ENCODE measurements at regions not wholly inside any gene's neighbourhood (a gene's known extent, or its start where the extent isn't known, plus 50 kb on each side); places are given as distances from the start of the nearest gene placed in this dataset.
A peak's percentile ranks its signal among the peaks of the same experiment; 100 is the strongest.
"Not testable (repeated sequence)": the region's sequence is repeated elsewhere in the genome, so short reads cannot be mapped to it uniquely, and the experiment has no call there.

- no peak for DNase-seq
Measured at GRCh38 chr4:136012220-136012619, 1520.1 kb downstream of the PCDH18 start.

- DNase-seq = no peak
Measured at GRCh38 chr4:136009258-136009832, 1522.9 kb downstream of the PCDH18 start.

DNA sequence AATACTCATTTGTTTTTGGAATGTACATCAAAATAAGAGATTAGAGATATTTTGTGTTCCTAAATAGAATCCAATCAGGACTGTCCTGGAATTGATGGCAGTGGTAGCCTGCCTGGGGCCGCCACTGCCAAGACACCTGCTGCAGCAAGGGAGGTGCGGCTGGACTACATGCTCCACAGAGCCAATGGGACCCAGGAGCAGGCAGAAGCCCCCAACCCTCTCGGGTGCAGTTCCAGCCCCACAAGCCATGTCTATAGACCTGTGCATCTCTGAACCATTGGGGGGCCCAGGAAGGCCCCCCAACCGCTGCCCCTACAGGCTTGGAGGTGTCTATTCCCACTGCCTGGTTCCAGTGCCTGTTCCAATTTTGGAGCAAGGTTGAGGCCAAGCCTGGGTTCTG lies 1524.3 kb downstream of the PCDH18 start:
- no peak for DNase-seq

DNA sequence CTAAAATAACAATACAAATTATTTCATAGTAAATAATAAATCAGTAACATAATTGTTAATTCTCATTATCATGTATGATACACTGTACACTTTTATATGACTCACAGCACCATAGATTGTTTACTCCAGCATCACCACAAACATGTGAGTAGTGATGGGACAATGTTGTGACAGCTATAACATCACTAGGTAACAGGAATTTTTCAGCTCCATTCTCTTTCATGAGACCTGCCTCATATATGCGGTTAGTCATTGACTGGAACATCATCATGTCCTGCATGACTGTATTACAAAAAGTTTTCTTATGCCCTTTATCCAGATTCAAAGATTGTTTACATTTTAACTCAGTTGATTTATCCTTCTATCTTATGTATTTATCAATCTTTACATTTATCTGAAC lies 1530.0 kb downstream of the PCDH18 start:
- DNase-seq = no peak

DNA sequence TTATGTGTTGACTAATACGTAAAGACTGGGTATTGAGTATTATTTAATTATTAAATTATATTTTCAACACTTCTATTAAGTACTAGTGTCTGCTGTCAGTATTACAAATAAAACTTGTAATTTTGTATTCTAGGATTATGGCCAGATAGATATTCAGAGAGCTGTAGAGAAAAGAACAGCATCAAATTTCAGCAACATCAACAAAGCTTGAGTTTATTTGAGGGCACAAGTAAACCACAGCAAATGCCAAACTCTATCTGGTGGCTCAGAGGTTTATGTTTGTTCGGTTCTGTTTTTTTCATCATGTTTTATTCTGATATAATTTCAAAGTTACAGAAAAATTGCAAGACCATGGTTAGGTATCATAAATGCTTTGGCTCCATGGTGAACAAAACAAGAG lies 1530.5 kb downstream of the PCDH18 start:
- no peak for DNase-seq

GRCh38 chr4:136000246-136000645 lies 1532.0 kb downstream of the PCDH18 start:
- no peak for DNase-seq

- no peak for DNase-seq
Measured at GRCh38 chr4:135994360-135994759, 1537.9 kb downstream of the PCDH18 start.

DNA sequence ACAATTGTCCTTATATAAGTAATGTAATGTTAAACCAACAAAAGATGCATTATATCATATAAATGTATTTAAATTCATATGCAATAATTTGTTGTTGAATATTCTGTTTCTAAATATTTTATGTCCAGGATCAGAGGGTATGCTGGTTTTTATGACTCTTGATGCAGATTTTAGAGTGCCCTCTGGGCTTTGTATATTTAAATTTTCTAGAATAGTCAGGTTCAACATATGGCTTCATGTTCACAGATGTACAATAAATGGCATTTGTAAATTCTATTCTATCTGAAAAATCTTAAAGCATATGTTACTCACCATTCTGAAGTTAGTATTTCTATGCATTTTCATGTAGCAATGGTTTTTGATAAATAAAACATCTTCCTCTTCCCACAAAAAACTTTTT lies 1555.4 kb downstream of the PCDH18 start:
- no peak for DNase-seq

DNA sequence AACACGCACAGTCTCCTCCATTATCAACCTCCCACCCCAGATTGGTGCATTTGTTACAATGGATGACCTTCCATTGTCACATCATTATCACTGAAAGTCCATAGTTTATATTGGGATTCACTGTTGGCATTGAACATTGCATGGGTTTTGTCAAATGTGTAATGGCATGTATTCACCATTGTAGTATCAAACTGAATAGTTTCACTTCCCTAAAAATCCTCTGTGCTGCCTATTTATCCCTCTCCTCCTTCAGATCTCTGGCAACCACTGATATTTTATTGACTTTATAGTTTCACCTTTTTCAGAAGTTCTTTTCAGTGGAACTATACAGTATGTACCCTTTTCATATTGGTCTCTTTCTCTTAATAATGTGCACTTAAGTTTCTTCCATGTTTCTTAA lies 1565.4 kb downstream of the PCDH18 start:
- DNase-seq = no peak

GRCh38 chr4:135963009-135963408 lies 1569.3 kb downstream of the PCDH18 start:
- no peak for DNase-seq

GRCh38 chr4:135949931-135950330 lies 1582.4 kb downstream of the PCDH18 start:
- no peak for DNase-seq

DNA sequence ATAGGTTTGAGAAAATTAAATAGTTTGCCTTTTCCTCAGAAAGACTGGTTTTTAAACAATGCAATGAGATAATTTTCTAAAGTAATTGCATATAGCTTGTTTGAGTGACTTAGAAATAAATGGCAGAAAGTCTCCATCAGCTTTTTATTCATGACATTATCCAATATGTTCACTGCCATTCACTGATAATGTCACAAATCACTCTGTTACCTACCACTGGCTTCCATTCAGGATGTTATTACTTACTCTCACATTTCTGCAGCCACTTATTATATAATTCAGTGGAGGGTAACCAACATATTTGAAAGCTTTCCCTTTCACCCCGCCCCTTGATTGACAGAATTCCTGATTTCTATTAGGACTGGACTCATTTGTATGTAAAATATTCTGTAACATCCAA lies 1583.5 kb downstream of the PCDH18 start:
- no peak for DNase-seq

DNA sequence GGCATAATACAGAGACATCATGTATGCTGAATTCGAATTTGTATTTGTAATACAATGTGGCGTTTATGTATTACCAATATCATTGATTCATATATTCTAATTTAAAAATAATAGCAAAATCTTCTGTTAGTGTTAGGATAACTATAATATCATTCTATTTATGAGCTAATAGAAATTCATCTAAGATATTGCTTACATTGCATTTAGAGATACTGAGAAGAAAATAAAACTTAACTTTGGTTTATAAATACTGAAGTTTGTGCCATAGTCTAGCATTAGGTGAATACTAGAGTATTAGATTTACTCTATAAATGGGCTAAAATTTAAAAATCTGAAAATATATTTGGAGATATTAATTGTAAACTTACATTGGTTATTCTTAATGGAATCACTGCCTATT lies 1590.6 kb downstream of the PCDH18 start:
- DNase-seq = no peak

GRCh38 chr4:135934026-135934425 lies 1598.3 kb downstream of the PCDH18 start:
- no peak for DNase-seq

DNA sequence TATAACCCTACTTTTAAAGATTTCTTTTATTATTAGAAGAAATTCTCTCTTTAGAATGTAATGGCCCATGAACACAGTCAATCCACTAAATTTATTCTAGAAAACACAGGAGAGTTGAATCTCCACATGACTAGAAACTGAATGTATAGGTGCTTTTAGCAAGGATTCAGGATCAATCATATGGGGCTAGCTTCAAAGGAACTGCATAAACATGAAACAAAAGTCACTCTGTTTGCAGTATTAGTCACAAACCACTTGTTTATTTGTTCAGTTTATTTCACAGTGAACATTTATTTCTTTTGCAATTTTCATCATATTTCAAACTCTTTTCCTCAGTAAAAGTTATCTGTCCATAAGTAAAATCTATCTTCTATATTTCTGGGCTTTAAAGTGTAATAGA lies 1604.6 kb downstream of the PCDH18 start:
- no peak for DNase-seq

GRCh38 chr4:135921081-135921480 lies 1611.2 kb downstream of the PCDH18 start:
- DNase-seq = no peak

GRCh38 chr4:135917011-135917410 lies 1615.3 kb downstream of the PCDH18 start:
- peak; percentile 18 for DNase-seq

DNA sequence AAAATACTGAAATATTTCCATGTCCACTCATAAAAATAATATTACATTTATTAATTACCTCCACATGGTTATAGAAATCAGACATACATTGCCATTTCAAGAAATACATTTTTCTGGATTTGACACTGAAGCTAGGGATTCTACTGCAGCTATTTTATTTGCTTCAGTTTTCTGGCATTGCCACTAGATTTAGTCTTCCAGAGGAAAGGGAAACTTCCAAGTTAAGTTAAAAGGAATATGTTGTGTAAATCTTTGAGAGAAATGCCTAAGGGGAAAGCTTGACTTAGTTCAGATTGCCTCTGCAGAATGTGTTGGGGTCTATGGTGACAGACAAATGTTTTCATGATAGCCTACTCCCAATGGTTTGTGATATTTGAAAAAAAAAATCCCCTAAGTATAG lies 1631.3 kb downstream of the PCDH18 start:
- DNase-seq = no peak

DNA sequence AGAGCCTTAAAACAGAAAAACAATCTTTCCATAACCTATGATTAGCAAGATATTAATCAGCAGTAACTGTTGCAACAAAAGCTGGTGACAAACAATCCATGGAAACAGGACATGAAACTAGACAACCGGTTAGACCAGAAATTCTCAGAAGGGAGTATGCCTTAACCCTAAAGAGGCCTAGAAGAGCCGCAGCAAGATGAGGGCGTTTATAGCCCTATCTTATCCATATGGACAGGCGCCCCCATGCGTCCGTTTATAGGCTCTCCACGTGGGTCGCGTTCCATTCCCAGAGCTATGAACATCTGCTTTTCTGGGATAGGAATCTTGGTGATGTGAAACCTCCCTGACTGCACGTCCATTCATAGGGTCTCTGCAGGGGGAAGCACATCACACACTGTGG lies 1662.7 kb upstream of the PABPC4L start:
- not testable (repeated sequence) for DNase-seq

GRCh38 chr4:135840781-135841180 lies 1639.2 kb upstream of the PABPC4L start:
- DNase-seq = no peak

GRCh38 chr4:135839712-135840111 lies 1638.1 kb upstream of the PABPC4L start:
- no peak for DNase-seq

GRCh38 chr4:135838889-135839288 lies 1637.3 kb upstream of the PABPC4L start:
- peak; percentile 51 for DNase-seq

DNA sequence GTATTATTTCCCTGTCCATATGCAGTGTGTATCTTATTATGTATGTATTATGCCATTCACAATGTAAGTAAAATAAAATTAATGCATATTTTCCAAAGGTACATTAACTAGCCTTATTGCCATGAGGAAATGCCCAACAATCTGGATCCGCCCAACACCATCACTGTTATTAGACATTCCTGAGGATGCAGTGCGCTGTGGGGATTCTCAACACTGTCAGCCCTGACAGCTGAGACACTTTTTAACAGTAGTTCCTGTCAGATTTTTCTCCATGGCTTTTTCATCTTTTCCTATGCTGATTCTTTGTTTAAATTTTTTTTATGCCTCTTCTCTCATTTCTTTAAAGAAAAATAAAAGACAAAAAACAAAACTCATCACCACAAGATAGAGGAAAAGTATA lies 1632.9 kb upstream of the PABPC4L start:
- DNase-seq = no peak

GRCh38 chr4:135833529-135833928 lies 1631.9 kb upstream of the PABPC4L start:
- no peak for DNase-seq

GRCh38 chr4:135824759-135825296 lies 1623.2 kb upstream of the PABPC4L start:
- no peak for DNase-seq

Measured in amniotic stem cell (primary cell).